ENCODE measurements at regions not wholly inside any gene's neighbourhood (a gene's known extent, or its start where the extent isn't known, plus 50 kb on each side); places are given as distances from the start of the nearest gene placed in this dataset.

DNA sequence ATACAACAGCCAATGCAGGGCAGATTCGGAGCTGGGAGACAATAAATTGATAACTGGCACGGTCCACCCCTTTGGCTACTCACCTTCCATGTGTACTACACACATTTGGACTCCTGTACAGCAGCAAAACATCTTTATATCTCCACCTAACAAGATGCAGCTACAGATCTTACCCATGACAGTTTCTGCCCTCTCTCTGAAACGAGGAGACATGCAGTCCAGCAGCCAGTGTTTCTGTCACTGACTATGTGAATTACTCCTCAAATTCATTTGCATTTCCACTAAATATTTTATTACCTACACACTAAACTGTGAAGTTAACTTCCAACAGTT is 58.7 kb upstream of the BEGAIN start:
- Histone ChIP-seq H3K4me3 (ENCODE audit: low read length in 2 of 2) (no peak overlapping the region), H3K27ac (ENCODE audit: low read depth in 1 of 2, low read length in 2 of 2) (no peak overlapping the region), H3K9me3 (ENCODE audit: control insufficient read depth, low read length) (peaks cover 3% of the 10 kb centered on the region), H3K4me1 (ENCODE audit: control insufficient read depth in 1 of 2, insufficient read depth in 2 of 2, low read length in 2 of 2) (no peaks in the 10 kb centered on the region), H3K36me3 (ENCODE audit: control insufficient read depth in 1 of 2, insufficient read depth in 2 of 2, low read length in 1 of 2) (no peaks in the 10 kb centered on the region), H3K27me3 (ENCODE audit: control insufficient read depth in 1 of 2, insufficient read depth in 2 of 2, low read length in 1 of 2) (no peaks in the 10 kb centered on the region)
- no peak for ATAC-seq (ENCODE audit: low FRiP score)
- DNase-seq = no peak
- 50 to 52% methylated on average over 3 of the region's 3 CpGs for WGBS, 2 donors
- intact Hi-C loops (cut with DNase I) = no loop called here

DNA sequence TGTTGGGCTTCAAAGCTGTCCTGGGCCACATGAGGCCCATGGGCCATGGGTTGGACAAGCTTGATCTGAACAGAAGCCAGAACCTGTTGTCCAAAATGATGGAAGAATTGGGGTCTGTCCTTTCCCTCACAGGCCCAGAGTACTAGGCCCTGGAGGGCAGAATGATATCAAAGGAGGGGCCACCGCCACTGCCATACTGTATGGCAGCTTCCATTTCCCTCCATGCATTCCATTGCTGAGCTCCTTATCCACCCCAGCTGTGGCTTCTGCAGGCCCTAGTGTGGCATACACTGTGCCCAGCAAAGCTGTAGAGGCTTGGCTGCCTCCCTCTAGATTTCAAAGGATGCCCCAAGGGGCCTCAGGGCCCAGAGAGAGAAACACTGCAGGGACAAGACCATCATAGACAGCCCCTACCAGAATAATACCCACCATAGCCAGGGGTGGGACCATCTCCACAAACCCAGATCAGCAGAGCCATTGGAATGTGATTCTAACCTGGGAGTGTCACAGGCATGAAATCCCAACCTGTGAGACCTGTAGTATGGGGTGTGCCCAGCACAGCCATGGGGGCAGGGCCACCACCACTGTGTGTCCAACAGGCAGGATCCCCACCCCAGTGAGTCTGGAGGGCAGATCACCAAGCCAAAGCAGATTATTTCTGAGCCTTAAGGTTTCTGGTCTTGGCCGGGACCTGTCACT is 61.4 kb upstream of the BEGAIN start:
- Histone ChIP-seq H3K27me3 (ENCODE audit: control insufficient read depth in 1 of 2, insufficient read depth in 2 of 2, low read length in 1 of 2) (no peaks in the 10 kb centered on the region), H3K4me1 (ENCODE audit: control insufficient read depth in 1 of 2, insufficient read depth in 2 of 2, low read length in 2 of 2) (no peaks in the 10 kb centered on the region), H3K4me3 (ENCODE audit: low read length in 2 of 2) (no peak overlapping the region), H3K36me3 (ENCODE audit: control insufficient read depth in 1 of 2, insufficient read depth in 2 of 2, low read length in 1 of 2) (no peaks in the 10 kb centered on the region), H3K9me3 (ENCODE audit: control insufficient read depth, low read length) (peaks cover 3% of the 10 kb centered on the region), H3K27ac (ENCODE audit: low read depth in 1 of 2, low read length in 2 of 2) (no peak overlapping the region)
- 93 to 94% methylated on average over 2 of the region's 2 CpGs for WGBS, 2 donors
- intact Hi-C loops (cut with DNase I) = no loop called here
- DNase-seq (no peak), ATAC-seq (ENCODE audit: low FRiP score) (no peak)

DNA sequence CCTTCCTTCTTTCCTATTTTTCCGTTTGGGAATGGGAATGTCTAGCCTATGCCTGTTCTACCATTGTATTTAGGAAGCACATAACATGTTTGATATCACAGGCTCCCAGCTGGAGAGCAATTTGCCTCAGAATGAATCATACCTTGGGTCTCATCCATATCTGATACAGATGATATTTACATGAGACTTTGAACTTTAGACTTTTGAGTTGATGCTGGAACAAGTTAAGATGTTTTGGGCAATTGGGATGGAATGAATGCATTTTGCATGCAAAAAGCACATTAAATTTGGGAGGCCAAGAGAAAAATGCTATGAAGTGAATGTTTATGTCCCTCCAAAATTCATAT is 61.9 kb upstream of the BEGAIN start:
- DNase-seq (no peak), ATAC-seq (ENCODE audit: low FRiP score) (no peak)
- H3K27ac ChIP-seq (ENCODE audit: low read depth in 1 of 2, low read length in 2 of 2) = no peak overlapping the region
- H3K36me3 ChIP-seq (ENCODE audit: control insufficient read depth in 1 of 2, insufficient read depth in 2 of 2, low read length in 1 of 2) = no peaks in the 10 kb centered on the region
- intact Hi-C loops (cut with DNase I) = no loop called here
- no peaks in the 10 kb centered on the region for H3K4me1 ChIP-seq (ENCODE audit: control insufficient read depth in 1 of 2, insufficient read depth in 2 of 2, low read length in 2 of 2)
- peaks cover 3% of the 10 kb centered on the region for H3K9me3 ChIP-seq (ENCODE audit: control insufficient read depth, low read length)
- no peaks in the 10 kb centered on the region for H3K27me3 ChIP-seq (ENCODE audit: control insufficient read depth in 1 of 2, insufficient read depth in 2 of 2, low read length in 1 of 2)
- WGBS, 2 donors = 20 to 60% methylated on average over 1 of the region's 1 CpG
- no peak overlapping the region for H3K4me3 ChIP-seq (ENCODE audit: low read length in 2 of 2)

DNA sequence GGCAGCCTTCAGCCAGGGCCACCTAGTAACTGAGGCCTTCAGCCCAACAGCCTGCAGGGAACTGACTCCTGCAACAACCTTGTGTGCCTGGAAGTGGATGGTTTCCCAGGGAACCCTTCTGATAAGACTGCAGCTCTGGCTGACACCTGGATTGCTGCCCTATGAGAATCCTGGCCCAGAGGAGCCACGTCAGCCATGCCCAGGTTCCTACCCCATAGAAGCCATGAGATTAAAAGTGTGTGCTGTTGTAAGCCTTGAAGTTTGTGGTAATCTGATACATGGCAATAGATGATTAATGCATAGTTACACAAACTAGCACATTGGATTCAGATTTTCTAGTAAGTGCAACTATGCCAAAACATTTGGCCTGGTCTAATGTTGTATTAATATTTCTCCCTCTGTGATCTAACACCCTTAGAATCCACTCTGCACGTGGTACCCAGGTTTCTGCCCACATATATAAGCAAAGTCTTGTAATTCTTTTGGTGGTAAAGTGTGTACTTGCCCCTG is 64.8 kb upstream of the BEGAIN start:
- Histone ChIP-seq H3K36me3 (ENCODE audit: control insufficient read depth in 1 of 2, insufficient read depth in 2 of 2, low read length in 1 of 2) (no peaks in the 10 kb centered on the region), H3K4me3 (ENCODE audit: low read length in 2 of 2) (no peak overlapping the region), H3K9me3 (ENCODE audit: control insufficient read depth, low read length) (no peaks in the 10 kb centered on the region), H3K27me3 (ENCODE audit: control insufficient read depth in 1 of 2, insufficient read depth in 2 of 2, low read length in 1 of 2) (no peaks in the 10 kb centered on the region), H3K4me1 (ENCODE audit: control insufficient read depth in 1 of 2, insufficient read depth in 2 of 2, low read length in 2 of 2) (no peaks in the 10 kb centered on the region), H3K27ac (ENCODE audit: low read depth in 1 of 2, low read length in 2 of 2) (no peak overlapping the region)
- intact Hi-C loops (cut with DNase I) = loop anchor here in 1 of 2 donors (5.0 kb wide), 2 partner anchors 210 to 270 kb away; no protein-coding TSS in a partner anchor
- 36 to 38% methylated on average over 2 of the region's 2 CpGs for WGBS, 2 donors
- ATAC-seq (ENCODE audit: low FRiP score) = no peak
- no peak for DNase-seq

DNA sequence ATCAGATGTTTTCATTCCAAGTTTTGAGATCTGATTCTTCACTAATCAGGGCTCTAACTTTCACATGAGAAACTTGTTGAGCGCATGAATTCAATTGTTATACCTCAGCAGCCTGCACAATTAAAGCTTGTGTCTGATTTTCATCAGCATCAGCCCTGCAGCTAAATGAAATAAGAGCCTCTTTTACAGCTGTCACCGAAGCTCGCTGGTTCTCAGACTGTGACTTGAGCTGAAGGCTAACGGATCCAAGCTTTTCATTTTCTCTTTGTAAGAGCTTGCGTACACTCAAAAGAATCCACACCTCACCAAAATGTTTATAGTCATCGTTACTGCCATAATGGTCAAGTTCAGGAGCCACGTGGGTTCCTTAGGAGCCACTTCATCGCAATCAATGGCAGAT is 65.5 kb upstream of the BEGAIN start:
- Histone ChIP-seq H3K4me1 (ENCODE audit: control insufficient read depth in 1 of 2, insufficient read depth in 2 of 2, low read length in 2 of 2) (no peaks in the 10 kb centered on the region), H3K9me3 (ENCODE audit: control insufficient read depth, low read length) (no peaks in the 10 kb centered on the region), H3K4me3 (ENCODE audit: low read length in 2 of 2) (no peak overlapping the region), H3K36me3 (ENCODE audit: control insufficient read depth in 1 of 2, insufficient read depth in 2 of 2, low read length in 1 of 2) (no peaks in the 10 kb centered on the region), H3K27me3 (ENCODE audit: control insufficient read depth in 1 of 2, insufficient read depth in 2 of 2, low read length in 1 of 2) (no peaks in the 10 kb centered on the region), H3K27ac (ENCODE audit: low read depth in 1 of 2, low read length in 2 of 2) (no peak overlapping the region)
- intact Hi-C loops (cut with DNase I) = loop anchor here in 1 of 2 donors (5.0 kb wide), 2 partner anchors 210 to 270 kb away; no protein-coding TSS in a partner anchor
- WGBS, 2 donors = 81 to 86% methylated on average over 8 of the region's 8 CpGs
- DNase-seq (no peak), ATAC-seq (ENCODE audit: low FRiP score) (no peak)

DNA sequence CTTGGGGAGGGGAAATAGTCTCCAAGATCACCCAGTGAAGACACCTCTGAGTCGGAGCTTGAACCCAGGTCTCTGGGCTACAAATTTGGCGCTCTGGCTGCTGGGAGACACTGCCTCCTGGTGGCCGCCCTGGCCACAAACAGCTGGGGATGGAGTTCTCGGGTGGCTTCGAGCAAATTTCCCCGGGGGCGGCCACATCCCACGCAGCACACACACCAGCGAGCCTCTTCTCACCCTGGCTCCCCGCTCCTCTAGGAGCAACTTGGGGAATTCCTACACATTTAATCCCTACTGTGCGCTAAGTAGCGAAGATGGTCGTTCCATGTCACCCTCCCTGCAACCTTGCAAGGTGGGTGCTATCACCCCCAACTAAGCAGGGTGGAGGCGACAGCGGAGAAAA is 66.2 kb upstream of the BEGAIN start:
- intact Hi-C loops (cut with DNase I) = loop anchor here in 1 of 2 donors (5.0 kb wide), 2 partner anchors 211 to 271 kb away; no protein-coding TSS in a partner anchor
- 62 to 66% methylated on average over 15 of the region's 15 CpGs for WGBS, 2 donors
- no peak for DNase-seq
- H3K27me3 ChIP-seq (ENCODE audit: control insufficient read depth in 1 of 2, insufficient read depth in 2 of 2, low read length in 1 of 2) = no peaks in the 10 kb centered on the region
- H3K9me3 ChIP-seq (ENCODE audit: control insufficient read depth, low read length) = no peaks in the 10 kb centered on the region
- H3K27ac ChIP-seq (ENCODE audit: low read depth in 1 of 2, low read length in 2 of 2) = no peak overlapping the region
- H3K4me1 ChIP-seq (ENCODE audit: control insufficient read depth in 1 of 2, insufficient read depth in 2 of 2, low read length in 2 of 2) = no peaks in the 10 kb centered on the region
- no peaks in the 10 kb centered on the region for H3K36me3 ChIP-seq (ENCODE audit: control insufficient read depth in 1 of 2, insufficient read depth in 2 of 2, low read length in 1 of 2)
- no peak overlapping the region for H3K4me3 ChIP-seq (ENCODE audit: low read length in 2 of 2)
- ATAC-seq (ENCODE audit: low FRiP score) = no peak

DNA sequence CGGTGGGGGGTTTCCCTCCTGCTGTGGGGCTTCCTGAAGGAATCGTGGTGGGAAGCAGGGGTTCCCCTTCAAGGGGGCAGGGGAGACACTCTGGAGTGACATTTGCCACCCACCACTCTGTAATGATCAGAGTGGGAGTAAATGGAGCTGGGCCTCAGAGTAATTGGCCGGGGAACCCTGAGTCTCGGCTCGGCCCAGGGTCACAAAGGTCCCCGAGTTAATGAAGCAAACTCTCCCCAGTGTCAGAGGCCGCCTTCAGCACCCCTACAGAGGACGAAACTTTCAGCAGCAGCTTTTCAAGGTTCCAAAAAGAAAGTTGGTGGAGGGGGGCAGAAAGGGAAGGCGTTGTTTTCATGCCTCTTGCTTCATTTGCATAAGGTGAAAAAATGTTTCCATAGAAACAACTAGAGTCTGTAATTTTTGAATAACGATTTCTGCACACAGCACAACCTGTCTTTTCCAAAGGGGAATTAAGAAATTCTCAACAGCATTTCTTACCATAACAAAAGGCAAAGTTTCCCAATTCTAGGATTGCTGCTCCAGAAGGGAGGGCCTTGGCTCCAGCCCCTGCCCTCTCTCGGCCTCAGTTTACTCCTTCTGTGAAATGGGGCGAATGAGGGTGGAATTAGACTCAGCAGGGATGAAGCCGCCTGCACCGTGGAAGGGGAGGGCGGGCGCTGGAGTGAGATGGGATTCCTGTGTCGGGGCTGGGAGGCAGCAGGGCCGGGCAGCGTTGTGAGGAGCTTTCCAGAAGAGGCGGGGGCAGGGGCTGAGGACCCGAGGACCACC is 67.0 kb upstream of the BEGAIN start:
- Histone ChIP-seq H3K27me3 (ENCODE audit: control insufficient read depth in 1 of 2, insufficient read depth in 2 of 2, low read length in 1 of 2) (no peaks in the 10 kb centered on the region), H3K27ac (ENCODE audit: low read depth in 1 of 2, low read length in 2 of 2) (no peak overlapping the region), H3K9me3 (ENCODE audit: control insufficient read depth, low read length) (no peaks in the 10 kb centered on the region), H3K4me1 (ENCODE audit: control insufficient read depth in 1 of 2, insufficient read depth in 2 of 2, low read length in 2 of 2) (no peaks in the 10 kb centered on the region), H3K36me3 (ENCODE audit: control insufficient read depth in 1 of 2, insufficient read depth in 2 of 2, low read length in 1 of 2) (no peaks in the 10 kb centered on the region), H3K4me3 (ENCODE audit: low read length in 2 of 2) (no peak overlapping the region)
- DNase-seq (no peak), ATAC-seq (ENCODE audit: low FRiP score) (no peak)
- intact Hi-C loops (cut with DNase I) = loop anchor here in 1 of 2 donors (5.0 kb wide), 2 partner anchors 212 to 272 kb away; no protein-coding TSS in a partner anchor
- WGBS, 2 donors = 32 to 43% methylated on average over 21 of the region's 21 CpGs

DNA sequence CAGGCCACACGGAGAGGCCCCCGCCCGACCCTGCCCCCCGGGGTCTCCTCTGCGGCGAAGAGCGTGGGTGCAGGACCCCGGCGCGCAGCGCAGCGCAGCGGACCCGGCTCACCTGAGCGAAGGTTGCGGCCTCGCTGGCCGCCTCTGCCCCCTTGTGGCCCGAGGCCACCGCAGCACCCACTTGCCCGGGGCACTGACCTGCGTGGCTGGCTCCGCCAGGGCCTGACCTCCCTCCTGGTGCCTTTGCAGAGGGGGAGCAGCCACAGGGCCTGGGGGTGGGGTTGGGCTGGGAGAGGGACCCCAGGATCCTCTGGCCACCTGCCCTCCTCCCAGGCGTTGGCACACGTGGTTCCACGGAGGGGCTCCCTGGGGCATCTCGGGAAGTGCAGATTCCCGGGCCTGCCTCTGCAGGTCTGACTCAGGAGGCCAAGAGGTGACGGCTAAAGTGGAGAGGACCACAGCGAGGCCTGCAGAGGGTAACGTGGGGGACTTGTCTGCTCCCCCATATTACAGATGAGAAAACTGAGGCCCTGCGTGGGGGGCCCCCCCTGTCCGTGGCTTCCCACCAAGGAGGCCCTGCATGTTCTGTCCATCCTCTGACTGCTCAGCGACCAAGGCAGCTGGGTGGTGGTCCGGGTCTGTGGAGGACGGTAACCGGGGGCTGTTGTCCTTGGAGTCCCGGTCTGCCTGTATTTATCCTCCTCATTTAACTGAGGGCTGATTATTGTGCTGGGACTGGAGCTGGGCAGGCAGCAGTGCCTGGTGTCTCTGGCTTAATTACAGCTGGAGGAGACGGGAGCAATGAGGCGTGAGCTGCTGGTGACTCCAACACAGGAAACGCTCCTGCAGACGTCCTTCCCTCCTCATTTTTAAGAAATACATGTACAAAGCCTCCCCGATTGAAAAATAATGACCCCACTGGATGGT is 67.9 kb upstream of the BEGAIN start:
- no peaks in the 10 kb centered on the region for H3K9me3 ChIP-seq (ENCODE audit: control insufficient read depth, low read length)
- intact Hi-C loops (cut with DNase I) = loop anchor here in 1 of 2 donors (5.0 kb wide), 2 partner anchors 213 to 273 kb away; no protein-coding TSS in a partner anchor
- H3K4me1 ChIP-seq (ENCODE audit: control insufficient read depth in 1 of 2, insufficient read depth in 2 of 2, low read length in 2 of 2) = no peaks in the 10 kb centered on the region
- DNase-seq = no peak
- WGBS, 2 donors = 26 to 32% methylated on average over 31 to 43 of the region's 43 CpGs
- no peaks in the 10 kb centered on the region for H3K36me3 ChIP-seq (ENCODE audit: control insufficient read depth in 1 of 2, insufficient read depth in 2 of 2, low read length in 1 of 2)
- H3K27ac ChIP-seq (ENCODE audit: low read depth in 1 of 2, low read length in 2 of 2) = no peak overlapping the region
- no peak overlapping the region for H3K4me3 ChIP-seq (ENCODE audit: low read length in 2 of 2)
- peak; percentile 46 for ATAC-seq (ENCODE audit: low FRiP score)
- no peaks in the 10 kb centered on the region for H3K27me3 ChIP-seq (ENCODE audit: control insufficient read depth in 1 of 2, insufficient read depth in 2 of 2, low read length in 1 of 2)

Data from aorta (tissue), 5 donors.